Erythroblast (primary cell): ENCODE measurements at regions not wholly inside any gene's neighbourhood (a gene's known extent, or its start where the extent isn't known, plus 50 kb on each side); places are given as distances from the start of the nearest gene placed in this dataset.

Experiments used
- GATA1 ChIP-seq: IDR thresholded peaks from 2 replicates; pipeline ENCODE4 v1.6.1; 2011; ENCODE audit warnings: low read depth, mild to moderate bottlenecking, control low read depth, low read length, moderate library complexity
- POLR2A ChIP-seq: IDR thresholded peaks from 2 replicates; pipeline ENCODE4 v1.6.1; 2011; ENCODE audit warnings: mild to moderate bottlenecking, low read length

DNA sequence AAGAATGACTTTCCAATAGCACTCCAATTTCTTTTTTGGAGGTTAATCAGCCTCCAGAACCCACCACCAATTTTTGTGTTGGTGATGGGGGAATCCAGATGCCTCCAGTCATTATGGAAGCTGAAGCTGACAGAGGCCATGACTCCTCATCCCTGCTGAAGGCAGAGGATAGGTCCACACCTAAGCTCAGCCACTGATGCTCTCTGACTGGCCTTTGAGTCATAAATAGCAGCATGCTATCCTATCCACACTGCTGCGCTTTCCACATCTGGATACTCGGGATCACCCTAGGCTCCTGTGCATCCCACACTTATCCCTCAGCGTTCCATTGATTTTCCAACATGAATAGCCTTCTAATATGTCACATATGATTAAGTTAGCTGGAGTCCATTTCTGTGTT is 124.2 kb downstream of the TES start:
- TF ChIP-seq GATA1, result no peak
- TF ChIP-seq POLR2A, result no peak
